ENCODE measurements at regions not wholly inside any gene's neighbourhood (a gene's known extent, or its start where the extent isn't known, plus 50 kb on each side); places are given as distances from the start of the nearest gene placed in this dataset.

DNA sequence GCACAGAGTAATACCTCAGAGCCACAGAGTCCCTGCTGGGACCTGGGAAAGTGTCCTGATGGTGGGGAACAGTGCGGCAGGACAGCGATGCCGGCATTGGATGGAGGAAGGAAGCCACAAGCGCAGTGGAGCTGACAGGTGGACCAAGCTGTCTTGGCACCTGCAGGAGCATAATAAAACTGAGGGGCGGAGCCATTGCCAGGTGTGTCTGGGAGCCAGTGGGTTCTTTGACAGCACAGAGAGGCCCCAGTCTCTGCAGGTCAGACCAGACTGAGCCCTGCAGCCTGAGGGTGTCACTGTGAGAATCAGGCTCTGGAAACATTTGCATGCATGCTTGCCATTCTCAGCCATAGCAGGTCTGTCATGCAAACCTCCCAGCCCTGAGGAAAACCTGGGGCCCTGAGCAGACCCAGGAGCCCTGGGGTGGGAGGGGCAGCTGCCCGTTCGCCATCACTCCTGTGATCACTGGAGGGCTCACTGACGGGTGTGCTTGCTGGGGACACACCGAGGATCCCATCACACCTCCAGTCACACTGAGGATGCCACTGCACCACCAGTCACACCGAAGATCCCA is 210.5 kb upstream of the HDAC4 start:
- TF ChIP-seq, protein P1, sequence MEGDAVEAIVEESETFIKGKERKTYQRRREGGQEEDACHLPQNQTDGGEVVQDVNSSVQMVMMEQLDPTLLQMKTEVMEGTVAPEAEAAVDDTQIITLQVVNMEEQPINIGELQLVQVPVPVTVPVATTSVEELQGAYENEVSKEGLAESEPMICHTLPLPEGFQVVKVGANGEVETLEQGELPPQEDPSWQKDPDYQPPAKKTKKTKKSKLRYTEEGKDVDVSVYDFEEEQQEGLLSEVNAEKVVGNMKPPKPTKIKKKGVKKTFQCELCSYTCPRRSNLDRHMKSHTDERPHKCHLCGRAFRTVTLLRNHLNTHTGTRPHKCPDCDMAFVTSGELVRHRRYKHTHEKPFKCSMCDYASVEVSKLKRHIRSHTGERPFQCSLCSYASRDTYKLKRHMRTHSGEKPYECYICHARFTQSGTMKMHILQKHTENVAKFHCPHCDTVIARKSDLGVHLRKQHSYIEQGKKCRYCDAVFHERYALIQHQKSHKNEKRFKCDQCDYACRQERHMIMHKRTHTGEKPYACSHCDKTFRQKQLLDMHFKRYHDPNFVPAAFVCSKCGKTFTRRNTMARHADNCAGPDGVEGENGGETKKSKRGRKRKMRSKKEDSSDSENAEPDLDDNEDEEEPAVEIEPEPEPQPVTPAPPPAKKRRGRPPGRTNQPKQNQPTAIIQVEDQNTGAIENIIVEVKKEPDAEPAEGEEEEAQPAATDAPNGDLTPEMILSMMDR (IDR thresholded peaks at IDR 0.05) = no peak
- no peak for TF ChIP-seq POLR2A (IDR thresholded peaks at IDR 0.05)
